T1000 (cell line): ENCODE measurements at regions not wholly inside any gene's neighbourhood (a gene's known extent, or its start where the extent isn't known, plus 50 kb on each side); places are given as distances from the start of the nearest gene placed in this dataset.
"Not testable (repeated sequence)": the region's sequence is repeated elsewhere in the genome, so short reads cannot be mapped to it uniquely, and the experiment has no call there.

ENCODE experiments used
- DNase-seq: peaks from one replicate; lab custom pipeline; 2025; ENCODE audit warnings: mixed read lengths; lab: John Stamatoyannopoulos, UW

DNA sequence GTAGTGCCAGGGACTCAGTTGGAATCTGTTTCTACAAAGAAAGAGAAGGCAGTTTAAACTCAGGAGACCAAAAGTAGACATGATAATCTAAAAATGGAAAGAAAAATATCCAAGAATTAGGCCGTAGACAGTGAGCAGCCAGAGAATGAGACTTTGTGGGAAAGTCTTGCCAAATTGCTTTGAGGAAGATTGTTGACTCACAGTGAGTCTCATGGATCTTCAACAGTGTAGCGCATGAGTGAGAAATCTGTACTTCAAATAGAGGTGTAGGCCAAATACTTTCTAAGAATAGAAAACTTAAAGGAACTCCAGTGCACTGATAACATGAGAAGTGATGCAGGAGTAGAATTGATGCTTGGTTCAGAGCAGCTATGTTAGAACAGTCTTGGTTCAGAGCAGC lies 284.5 kb downstream of the HTR1B start:
- no peak for DNase-seq

DNA sequence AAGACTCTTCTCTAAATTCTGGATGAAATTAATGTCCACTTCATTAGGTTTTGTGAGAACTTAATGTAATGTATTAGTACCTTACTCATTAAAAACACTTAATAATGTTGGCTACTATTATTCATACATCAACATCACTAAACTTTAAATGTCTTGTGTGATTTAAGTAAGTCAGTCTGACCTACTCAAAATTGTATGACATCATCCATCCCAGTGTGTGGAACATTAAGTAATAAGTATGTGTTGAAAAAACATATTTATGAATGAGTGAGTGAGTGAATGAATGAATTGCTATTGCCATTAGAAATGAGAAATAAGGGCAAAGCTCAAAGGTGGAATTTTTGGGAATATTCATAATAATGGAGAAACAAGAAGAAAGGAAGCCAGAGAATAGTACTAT lies 285.8 kb downstream of the HTR1B start:
- DNase-seq: no peak

DNA sequence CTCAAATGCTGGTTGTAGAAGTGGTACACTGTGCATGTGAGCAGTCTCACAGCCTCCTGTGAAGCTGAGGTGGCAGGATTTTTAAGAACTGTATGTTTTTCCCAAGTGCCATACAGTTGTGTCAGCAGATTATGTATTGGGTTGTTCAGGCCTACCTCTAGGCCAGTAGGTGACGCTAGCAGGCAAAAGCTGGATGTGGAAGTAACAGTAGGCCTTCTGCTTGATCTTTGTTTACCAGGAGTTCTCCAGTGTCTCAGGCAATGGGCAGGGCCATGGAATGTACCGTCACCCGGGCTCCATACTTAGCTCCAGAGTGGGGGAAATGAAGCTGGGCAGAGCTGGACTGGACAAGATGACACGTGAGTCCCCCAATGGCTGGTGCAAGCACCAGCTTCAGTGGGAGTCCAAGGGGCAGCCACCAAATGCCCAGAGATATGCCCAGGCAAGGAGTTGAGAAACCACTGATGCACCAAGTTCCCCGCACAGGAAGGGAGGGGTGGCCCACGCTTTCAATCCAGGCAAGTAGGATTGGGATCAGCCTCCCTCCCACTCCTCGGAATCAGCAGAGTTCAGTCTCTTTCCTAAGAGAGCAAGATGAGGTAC lies 289.7 kb downstream of the HTR1B start:
- no peak for DNase-seq

DNA sequence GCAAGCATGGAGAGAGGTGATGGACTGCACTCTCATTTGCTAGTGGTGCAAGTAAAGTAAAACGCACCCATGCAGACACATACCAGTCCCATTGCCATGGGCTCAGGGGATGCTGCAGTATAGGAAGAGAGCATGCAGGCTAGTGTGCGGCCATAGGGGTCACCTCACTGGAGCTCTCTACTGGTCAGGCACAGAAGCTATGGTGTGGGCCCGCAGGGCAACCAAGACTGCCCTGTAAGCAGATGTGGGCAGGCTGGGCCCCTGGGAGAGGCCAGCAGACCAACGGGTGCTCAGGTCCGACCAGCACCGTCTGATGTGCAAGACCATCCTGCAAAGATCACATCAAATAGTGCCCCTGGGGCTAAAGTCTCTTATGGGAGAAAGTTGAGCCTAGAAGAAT lies 290.7 kb downstream of the HTR1B start:
- DNase-seq: no peak

DNA sequence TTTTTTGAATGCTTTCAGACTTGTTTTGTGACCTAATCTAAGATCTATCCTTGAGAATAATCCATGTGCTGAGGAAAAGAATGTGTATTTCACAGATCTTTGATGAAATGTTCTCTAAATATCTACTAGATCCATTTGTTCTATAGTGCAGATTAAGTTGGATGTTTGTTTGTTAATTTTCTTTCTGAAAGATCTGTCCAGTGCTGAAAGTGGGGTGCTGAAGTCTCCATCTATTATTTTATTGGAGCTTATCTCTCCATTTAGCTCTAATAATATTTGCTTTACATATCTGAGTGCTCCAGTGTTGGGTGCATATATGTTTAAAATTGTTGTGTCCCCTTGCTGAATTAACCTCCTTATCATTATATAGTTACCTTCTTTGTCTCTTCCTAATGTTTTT lies 303.6 kb downstream of the HTR1B start:
- DNase-seq: no peak

DNA sequence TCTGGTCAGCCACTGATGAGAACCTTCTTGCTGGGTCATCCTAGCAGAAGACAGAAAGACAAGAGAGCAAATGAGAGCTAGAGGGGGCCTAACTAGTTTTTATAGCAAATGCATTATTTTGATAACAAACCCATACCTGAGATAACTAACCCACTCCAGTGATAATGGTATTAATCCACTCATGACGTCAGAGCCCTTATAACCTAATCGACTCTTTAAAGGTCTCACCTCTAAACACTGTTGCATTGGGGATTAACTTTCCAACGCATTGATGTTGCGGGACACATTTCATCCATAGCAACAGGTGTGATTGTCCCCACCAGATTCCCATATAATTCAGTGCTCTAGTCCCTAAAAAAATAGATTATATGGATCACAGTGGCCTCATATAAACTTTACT lies 312.1 kb downstream of the HTR1B start:
- DNase-seq: no peak

DNA sequence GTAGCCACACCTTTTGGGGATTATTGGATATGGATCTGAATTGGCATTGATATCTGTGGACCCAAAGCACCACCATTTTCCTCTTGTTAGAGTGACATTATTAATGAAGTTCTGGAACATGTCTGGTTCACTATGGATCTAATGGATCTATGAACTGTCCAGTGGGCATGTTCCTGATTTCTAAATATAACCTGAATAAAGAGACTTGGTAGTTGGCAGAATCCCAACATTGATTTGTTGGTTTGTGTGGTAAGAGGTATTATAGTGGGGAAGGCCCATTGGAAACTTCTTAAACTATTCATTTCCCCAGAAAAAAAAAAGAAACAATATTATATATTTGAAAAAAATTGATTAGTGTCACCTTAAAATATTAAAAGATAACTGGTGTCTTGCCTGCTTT lies 312.6 kb downstream of the HTR1B start:
- DNase-seq: no peak

DNA sequence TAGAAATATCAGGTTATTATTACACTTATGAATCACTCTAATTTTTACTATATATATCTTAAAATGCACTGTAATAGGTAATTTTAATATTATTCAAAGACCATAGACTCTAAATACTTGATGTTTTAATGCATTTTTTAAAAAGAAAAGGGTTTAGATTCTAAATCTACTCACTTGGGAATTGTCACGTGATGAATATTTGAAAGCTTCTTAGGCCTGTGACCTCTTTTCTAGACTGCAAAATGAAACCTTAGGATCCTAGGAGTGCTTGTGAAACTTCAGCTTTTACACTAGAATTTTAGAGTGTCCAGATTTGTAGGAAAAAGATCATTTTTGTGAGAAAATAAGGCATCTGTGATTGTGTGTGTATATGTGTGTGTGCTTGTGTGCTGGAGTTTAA lies 318.0 kb downstream of the HTR1B start:
- DNase-seq: no peak

DNA sequence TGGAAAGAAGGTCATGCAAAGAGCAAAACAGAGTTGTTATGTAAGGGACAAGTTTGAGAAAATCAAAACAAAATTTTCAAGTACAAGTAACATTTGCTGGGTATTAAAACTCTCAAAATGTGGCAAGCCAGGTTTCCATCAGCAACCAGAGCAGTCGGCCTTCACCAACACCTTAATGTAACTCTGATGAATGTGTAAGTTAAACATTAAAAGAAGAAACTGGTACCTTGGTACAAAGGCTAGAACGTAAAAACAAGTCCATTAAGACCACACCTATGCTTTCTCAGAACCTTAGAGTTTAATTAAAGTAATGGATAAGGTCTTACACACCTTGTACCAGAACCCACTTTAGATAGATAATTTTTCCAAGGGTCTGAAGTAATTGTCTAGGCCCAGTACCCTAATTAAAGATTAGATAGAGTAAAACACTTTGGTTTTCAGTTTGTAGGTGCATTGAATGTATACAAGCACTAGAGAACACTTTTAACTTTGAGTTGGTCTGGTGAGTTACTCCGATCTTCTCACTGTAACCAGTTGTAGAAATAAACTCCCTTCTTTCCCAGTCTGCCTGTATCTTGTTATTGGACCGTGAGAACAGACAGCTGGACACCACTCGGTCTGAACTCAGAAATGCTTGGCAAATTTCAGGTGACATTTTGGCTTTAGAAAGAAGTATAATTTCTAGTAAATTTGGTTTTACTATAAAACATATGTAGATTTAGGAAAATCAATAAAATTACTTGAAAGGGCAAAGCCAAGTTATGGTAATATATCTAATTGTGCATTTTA lies 319.4 kb downstream of the HTR1B start:
- no peak for DNase-seq

DNA sequence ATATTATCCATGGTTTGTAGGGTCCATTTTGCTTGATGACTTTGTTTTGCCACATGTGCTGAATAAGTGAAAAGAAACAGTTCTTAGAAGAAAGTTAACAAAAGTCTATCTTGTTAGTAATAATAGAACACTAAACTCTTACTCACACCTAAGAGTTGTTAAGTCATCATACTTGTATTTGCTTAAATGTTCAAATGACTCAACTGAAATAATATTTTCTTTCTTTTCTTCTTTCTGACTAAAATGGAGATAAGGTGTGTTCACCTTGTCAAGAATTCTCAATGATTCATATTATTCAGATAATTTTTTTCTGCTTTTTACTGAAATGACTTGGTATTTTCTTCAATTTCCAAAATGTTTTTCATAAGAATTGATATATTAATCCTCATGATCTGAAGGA lies 327.2 kb downstream of the HTR1B start:
- no peak for DNase-seq

DNA sequence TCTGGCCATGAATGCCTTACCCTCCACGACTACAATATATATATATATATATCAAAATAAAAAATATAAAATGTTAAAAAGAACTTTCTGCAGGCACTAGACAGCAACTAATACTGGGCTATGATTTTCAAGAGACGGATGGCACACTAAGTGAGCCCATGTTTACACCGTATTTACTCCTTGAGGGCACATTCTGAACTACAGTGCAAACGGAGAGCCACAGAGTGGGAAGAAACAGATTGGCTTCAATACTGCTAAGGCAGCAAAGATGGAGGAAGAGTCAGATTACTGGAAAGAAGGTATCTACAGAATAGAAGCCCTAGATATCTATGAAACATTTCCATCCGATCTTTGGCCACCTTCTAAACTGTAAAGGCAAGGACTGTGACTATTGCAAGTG lies 330.3 kb downstream of the HTR1B start:
- DNase-seq: no peak

DNA sequence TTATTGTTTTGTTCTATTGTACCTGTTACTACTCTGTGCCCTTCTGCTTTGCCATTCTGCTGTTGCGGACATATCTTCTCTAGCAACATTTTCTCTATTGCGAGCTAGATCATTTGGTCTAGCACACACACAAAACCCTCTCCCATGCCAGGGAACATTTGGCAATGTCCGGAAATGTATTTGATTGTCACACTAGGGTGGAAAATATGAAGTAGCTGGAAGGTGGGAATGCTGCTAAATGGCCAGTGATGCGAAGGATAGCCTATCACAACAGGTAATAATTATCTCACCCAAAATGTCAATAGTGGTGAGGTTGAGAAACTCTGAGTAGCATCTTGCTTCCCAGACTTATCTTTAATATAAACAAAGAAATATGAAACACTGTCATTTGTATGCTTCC lies 331.9 kb downstream of the HTR1B start:
- no peak for DNase-seq

DNA sequence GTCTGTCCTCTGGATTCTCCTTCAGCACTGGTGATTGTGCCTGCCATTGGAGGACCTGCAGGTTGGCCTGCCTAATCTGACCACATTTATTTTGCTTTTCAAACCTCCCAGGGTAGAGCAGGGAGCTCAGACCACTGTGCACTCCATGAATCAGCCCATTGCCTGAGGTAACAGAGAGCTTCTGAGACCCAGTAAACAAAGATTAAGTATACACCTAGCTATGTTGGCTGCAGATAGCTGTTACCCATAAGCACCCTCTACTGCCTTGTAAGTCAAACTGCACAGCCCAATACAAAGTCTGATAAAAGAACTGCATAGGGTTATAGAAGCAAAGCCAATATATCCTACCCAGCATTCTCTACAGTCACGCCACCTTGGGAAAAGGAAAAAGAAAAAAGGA lies 338.7 kb downstream of the HTR1B start:
- no peak for DNase-seq

DNA sequence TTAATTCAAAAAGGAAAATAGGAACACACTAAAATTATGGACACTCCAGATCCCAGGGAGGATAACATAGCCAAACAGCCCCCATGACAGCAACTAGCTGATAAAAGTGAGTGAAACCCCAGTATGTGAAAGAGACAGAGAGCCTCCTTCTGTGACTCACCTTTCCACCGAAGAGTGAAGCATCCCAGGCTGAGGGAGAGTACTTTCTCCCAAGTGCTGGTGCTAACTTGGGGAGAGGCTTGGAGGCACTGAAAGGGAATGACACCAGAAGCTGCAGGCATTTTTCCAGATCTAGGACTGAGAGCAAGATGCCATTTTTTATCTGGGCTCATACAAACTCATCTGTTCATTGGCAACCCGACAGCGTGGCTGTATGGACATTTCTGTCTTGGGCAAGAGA lies 339.8 kb downstream of the HTR1B start:
- DNase-seq: no peak

DNA sequence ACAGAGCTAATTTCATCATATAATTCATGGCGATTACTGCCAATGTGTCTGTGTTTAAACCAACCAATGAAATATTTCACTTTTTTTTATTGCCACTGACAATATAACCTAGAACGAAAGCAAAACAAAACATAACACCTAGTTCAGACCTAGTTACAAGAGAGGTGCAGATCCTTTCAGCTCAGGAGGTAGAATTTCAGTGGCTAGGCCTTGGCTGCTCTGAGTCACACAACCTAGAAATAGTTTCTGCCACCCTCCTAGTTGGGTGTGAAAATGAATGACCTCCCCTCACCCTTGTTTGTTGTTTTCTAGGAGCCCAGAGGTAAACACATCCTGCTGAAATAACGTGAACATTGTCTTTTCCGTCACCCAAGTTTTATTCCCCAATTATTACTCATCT lies 356.3 kb downstream of the HTR1B start:
- DNase-seq: no peak

DNA sequence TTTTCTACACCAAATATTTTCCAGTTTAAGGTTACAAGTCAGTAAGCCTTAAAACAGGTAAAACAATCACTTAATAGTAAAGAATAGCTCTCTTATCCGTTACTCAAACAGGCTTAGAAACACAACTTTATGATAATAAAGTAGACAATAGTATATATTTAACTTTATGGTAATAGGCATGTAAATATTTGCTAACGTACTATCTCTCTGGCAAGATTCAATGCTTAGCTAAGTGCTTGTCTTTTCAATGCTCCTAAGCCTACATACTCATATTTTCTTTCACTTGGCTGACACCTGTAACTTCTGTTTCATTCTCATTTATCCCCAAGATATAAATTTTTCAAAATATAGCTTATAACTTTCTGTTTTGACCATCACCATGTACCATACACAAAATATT lies 358.2 kb downstream of the HTR1B start:
- no peak for DNase-seq

DNA sequence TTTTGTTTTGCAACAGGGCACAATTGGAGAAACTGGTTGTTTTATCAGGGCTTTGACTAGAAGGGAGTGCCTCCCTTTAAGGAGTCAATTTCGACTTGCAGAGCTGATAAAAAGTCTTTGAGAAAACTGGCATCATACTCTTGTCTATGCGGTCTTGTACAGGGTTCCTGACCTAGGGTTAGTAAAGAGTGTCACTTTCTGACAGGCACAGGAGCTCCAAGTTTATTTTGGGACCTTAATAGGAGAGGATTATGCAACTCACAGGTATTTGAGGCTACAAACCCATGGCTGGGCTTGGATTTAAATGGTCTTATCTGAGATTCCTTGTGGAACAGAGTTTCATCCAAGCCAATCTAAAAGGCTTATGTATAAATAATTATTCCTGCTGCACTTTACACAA lies 365.4 kb downstream of the HTR1B start:
- DNase-seq: no peak

DNA sequence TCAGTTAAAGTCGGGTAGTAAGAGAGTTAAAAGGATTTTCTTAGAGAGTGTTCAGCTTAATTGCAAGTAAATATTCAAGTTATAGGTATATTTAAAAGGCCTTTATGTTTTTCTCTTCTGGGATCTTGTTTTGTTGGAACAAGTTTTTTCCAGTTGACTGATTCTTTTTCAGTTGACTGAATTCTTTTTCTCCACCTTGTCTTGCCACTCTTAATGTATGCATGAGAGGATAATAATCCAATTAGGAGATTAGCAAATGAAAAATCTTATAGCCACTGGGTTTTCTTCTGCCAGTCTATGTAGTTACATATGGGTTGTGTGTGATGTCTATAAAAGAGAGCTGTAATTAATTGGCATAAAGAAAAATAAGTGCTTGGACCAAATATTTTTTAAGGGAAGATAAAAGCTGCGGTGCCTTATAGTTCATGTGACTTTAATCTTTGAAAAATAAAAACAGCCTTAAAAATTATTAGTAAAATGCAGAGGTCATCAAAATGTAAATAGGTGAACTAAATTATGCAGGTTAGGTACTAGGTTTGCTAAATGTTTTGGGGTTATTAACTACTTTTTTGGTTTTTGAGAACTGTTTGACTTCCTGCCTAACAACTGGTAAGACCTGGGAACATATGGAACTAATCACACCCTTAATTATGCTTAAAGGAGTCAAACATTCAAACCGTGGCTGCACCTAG lies 367.2 kb downstream of the HTR1B start:
- no peak for DNase-seq

DNA sequence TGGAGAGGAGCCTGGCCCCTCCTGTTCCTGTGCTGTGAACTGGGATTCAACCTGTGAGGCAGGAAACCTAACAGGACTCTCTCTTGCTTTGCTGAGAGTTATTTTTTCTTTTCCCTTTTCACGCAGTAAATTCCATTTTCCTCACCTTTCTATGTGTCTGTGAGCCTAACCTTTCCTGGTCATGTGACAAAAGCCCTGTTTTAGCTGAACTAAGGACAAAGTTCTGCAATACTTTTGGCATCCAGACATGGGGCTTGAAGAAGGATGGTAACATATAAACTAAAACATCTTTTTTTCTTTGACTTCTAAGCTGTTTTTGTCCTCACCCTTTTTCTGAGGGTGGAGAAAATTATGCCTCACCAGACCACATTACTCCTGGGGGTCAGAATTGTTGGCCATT lies 368.5 kb downstream of the HTR1B start:
- DNase-seq: no peak

DNA sequence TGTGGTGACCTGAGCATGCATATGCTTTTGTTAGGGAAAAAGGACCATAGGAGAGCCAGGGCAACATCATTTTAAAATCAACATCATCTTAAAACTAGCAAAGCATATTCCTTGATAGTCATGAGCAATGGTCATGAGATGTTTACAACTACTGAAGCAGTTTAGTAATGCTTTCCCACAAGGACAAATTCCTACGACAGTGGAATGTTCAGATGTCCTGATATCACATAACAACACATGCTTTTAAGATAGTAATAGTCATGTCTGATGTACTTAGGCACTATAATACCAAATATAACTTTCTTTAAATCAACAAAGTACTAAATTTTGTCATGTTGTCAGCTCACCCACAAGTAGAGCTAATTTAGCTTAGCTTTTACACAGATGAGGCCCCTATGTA lies 370.3 kb downstream of the HTR1B start:
- no peak for DNase-seq

DNA sequence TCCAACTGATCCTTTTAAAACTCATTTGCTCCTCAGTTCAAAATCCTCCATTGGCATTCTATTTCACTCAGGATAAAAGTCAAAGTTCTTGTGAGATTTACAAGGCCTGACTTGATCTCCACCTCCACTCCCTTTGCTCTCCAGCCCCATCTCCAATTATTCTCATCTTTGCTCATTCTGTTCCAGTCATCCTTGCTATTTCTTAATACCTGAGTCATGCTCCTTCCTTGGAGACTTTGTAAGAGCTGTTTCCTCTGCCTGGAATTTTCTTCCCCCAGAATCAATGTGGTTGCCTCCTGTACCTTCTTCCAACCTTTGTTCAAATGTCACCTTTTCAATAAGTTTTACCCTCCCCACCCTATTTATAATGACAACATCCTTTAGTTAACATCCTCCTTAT lies 373.5 kb downstream of the HTR1B start:
- DNase-seq: no peak

DNA sequence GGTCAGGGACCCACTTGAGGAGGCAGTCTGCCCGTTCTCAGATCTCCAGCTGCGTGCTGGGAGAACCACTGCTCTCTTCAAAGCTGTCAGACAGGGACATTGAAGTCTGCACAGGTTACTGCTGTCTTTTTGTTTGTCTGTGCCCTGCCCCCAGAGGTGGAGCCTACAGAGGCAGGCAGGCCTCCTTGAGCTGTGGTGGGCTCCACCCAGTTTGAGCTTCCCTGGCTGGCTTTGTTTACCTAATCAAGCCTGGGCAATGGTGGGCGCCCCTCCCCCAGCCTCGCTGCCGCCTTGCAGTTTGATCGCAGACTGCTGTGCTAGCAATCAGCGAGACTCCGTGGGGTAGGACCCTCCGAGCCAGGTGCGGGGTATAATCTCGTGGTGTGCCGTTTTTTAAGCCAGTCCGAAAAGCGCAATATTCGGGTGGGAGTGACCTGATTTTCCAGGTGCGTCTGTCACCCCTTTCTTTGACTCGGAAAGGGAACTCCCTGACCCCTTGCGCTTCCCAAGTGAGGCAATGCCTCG lies 375.4 kb downstream of the HTR1B start:
- not testable (repeated sequence) for DNase-seq

DNA sequence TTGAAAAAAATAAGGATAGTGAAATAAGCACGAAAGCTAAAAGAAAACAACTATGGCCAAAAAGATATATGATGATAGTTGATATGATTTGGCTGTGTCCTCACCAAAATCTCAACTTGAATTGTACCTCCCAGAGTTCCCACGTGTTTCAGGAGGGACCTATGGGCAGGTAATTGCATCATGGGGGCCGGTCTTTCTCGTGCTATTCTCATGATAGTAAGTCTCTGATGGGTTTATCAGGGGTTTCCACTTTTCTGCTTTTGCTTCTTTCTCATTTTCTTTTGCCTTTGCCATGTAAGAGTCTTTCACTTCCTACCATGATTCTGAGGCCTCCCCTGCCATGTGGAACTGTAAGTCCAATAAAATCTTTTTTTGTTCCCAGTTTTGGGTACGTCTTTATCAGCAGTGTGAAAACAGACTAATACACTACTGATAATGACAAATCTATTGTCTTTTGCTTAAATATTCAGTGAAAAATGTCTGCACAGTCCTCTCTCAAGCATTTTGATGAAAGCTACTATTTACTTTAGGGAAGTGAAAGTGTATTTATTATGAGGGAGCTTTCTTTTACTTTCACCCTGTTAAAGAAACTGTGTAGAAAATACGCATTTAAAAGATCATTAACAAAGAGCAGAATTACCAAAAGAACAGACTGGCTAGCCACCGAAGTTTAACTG lies 389.1 kb downstream of the HTR1B start:
- no peak for DNase-seq
